Adipose tissue (tissue), 3 donors: ENCODE measurements at regions not wholly inside any gene's neighbourhood (a gene's known extent, or its start where the extent isn't known, plus 50 kb on each side); places are given as distances from the start of the nearest gene placed in this dataset.
"Not testable (repeated sequence)": the region's sequence is repeated elsewhere in the genome, so short reads cannot be mapped to it uniquely, and the experiment has no call there.

Experiments used
- H3K27ac ChIP-seq: one replicate; pipeline ENCODE4 v1.5.1; 2013; ENCODE audit warnings: low read depth, low read length
- WGBS, 3 donors: extraction: QIAGEN DNeasy Blood & Tissue Kit; methylation state at CpG; one replicate each; pipeline ENCODE4 v1.1.7; 2013; 5-methylcytosine and 5-hydroxymethylcytosine counted together
- donor health status: healthy with polysubstance abuse.
- donor health status: Bipolar disorder and iron deficiency.
- donor health status: healthy.

DNA sequence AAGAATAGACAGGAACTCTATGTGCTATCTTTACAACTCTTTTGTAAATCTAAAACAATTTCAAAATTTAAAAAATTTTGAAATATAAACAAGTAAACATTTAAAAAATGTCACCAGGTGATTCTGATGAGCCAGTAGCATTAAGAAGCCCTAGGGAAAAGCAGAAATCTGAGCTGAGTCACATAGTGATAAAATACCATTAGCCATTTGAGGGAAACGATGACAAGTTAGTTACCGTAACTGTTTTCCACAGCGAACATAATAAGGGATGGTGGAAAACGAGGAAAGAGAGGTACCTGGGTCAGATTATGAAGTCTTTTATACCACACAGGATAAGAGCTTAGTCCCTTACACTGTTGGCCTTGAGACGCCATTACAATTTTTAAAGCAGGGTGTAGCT is 55.5 kb downstream of the PRR15 start:
- no peak overlapping the region for H3K27ac ChIP-seq
- WGBS, 3 donors, result 92 to 96% (median 94%) methylated on average over 5 of the region's 5 CpGs

DNA sequence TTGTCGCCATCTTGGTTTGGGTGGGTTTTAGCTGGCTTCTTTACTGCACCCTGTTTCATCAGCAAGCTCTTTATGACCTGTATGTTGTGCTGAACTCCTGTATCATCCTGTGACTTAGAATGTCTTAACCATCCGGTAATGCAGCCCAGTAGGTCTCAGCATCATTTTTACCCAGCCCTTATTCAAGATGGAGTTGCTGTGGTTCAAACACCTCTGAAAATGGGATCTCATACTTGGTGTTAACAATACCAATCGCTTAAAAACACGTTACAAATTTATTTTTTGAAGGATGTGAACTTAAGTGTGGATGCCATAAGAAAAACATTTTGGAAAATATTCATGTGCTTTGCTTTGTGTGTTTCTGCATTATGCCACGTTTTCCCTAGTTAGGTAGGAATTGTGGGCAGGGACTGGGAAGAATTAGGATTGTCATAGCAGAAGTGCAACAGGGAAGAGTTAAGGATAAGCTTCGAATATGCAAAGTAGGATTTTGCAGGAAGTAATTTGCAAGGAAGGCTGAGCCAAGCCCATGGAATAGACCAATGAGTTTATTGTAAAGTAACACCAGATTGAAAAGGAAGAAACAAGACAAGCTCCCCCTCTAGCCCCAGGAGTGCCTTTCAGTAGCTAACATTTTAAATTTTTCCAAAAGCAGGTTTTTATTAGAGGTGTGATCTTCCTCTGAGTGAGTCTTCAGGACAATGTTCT is 56.4 kb downstream of the PRR15 start:
- no peak overlapping the region for H3K27ac ChIP-seq
- 70 to 80% (median 70%) methylated on average over 6 of the region's 6 CpGs for WGBS, 3 donors

DNA sequence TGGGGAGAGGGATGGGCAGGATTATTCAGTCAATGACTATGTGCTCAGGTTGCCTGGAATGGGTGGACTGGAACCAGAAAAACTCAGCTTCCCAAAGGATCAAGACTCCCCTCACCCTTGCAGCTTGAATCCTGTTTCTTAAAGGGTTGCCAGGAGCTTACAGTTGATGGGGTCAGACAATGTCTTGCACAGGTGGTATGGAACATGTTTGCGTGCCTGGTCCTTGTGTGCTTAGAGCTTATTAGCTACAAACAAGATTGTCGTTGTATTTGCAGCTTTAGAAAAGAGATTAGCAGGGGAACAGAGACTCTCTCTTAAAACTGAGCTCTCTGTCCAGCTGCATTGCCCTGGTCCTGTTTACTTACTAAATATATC is 56.9 kb downstream of the PRR15 start:
- 76 to 94% (median 86%) methylated on average over 2 of the region's 2 CpGs for WGBS, 3 donors
- no peak overlapping the region for H3K27ac ChIP-seq

DNA sequence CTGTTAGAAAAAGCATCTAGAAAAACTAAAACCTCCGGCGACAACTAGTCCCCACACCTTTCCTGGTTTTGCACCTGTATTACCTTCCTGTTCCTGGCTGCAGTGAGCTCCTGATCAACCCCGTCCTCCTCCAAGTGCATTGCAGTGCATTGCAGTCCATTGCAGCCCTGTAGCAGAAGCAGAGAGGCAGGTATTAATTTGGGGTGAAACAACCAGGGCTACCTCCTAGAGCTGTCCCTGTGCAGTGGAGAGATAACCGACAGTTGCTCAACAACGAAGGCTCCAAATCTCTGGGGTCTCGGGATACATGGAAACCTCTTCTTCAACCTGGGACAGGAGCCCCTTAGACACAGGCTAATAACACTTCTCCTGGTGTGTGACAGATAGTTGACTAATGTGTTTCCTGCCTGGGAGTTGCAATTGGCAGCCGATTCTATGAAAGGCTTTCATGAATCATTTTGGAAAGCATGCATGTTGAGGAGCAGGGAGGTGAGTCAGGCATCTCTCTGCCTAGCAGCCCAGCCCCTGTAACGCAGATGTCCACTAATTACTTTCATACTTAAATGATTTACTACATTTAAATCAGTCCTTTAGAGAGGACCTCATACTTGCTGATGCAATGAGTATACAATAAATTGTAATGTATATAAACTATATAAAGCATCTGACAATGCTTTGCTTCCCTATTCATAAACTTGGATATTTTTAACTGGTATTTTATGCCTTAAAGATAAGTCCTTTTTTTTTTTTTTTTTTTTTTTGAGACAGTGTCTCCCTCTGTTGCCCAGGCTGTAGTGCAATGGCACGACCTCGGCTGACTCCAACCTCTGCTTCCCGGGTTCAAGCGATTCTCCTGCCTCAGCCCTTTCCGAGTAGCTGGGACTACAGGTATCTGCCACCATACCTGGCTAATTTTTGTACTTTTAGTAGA is 59.0 kb downstream of the PRR15 start:
- 72 to 81% (median 80%) methylated on average over 13 of the region's 13 CpGs for WGBS, 3 donors
- no peak overlapping the region for H3K27ac ChIP-seq

DNA sequence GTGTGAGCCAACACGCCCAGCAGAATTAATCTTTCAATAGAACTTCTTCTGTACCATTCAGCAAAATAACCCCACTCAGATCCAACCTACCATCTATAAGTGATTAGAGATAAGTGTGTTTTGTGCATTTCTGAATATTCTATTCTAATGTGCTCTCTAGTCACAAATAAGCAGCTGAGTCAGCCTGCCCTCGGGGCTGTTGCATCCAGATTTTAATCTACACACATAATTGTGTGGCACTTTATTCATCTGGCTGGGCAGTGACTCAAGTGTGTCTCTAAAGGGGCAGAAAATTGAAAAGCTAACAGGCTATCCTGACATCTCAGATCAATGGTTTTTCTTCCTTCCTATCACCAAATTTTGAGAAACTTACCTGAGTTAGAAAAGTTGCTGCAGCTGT is 60.3 kb downstream of the PRR15 start:
- WGBS, 3 donors, result 78 to 85% (median 80%) methylated on average over 2 of the region's 2 CpGs
- H3K27ac ChIP-seq, result no peak overlapping the region

DNA sequence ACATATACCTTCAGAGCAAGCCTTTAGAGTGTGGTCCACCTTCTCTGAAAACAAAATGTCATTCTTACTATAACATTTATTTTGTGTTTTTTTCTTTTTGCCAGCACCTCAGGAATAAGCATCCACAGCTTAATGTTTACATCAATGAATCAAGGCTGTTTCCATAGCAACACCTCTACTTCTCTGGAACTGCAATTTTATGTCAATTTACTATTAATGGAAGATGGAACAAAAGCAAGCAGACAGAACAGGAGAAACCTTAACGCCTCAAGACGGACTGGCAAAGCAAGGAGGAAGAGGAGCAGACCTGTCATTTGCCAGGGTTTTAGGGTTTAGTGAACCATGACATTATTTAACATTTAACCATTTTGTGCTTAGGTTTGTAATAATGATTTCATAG is 63.1 kb downstream of the PRR15 start:
- H3K27ac ChIP-seq, result no peak overlapping the region
- WGBS, 3 donors, result 51 to 79% (median 75%) methylated on average over 2 of the region's 2 CpGs

DNA sequence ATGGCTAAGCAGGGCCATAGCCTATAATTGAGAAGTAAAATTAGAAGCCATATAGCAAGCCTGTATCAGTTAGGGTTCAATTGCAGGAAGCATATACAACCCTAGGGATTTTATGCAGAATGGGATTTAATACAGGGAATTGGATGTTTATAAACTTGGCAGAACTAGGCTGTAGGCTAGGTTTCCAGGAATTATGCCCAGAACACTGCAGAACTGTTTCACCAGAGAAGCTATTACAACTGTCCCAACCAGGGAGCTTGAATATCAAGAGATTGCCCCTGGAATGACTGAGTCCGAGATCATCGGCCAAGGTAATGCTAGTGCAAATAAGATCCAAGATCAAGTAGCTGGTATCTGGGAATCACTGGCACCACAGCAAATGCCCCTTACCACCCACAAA is 64.0 kb downstream of the PRR15 start:
- WGBS, 3 donors, result 70 to 81% (median 75%) methylated on average over 2 of the region's 2 CpGs
- H3K27ac ChIP-seq, result no peak overlapping the region

DNA sequence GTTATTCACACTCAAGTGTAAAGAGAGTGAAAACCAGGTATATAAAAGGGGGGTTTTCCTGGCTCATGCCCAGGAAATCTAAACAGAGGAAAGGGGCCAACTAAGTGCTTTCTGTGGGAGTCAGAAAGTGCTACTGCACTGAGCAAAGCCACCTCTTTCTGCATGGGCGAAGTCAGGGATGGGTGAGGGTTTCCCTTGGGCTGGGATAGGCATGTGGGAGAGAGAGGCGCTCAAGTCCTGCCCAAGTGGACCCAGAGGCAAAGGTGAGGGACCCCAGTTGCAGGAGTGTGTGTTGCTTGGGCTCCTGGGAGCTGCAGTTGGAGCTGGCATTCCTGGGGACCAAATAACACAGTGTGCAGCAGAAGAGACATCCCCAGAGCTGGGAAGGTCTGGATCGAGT is 65.9 kb downstream of the PRR15 start:
- no peak overlapping the region for H3K27ac ChIP-seq
- 91 to 95% (median 93%) methylated on average over 3 of the region's 3 CpGs for WGBS, 3 donors

DNA sequence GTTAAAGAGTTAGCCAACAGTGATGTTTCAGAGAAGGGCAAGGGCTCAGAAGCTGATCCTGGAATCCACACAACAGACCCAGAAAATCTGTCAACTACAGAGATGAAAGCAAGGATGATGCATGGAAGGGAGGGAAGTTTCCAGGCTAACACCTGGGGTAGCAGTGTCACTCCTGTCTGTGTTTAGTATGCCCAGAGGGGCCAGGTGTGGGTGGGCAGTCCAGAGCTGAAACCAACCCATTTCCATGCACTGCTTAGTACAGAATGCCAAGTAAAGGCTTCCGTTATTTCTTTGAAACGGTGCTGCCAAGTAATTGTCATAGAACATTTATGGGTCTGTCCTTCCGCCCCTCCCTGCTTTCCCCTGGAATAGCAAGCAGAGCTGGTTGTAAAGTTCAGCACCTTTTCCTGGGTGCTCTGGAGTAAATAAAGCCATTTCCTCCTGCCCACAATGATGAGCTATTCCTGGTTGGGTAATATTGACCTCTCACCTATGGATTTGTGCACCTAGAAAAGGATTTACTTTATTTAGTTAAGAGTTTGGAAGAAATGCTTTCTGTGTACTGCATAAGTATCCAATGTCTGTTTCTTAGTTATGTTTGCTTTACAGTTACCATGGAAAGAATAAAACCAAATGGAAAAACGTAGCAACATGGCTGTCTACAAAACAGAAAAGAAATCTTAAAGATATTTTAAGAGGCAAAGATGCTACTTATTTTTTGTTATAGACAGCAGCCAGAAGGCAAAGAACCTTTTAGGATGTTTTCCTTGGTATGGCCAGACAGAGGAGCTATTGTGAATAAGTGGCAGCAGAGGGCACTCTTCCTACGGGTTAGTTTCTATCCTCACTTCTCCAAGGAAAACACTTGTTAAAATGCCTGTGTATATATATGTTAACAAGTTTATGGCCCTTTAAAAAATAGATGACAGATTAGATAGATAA is 71.7 kb downstream of the PRR15 start:
- H3K27ac ChIP-seq, result not testable (repeated sequence)
- 20 to 32% (median 23%) methylated on average over 5 of the region's 5 CpGs for WGBS, 3 donors

DNA sequence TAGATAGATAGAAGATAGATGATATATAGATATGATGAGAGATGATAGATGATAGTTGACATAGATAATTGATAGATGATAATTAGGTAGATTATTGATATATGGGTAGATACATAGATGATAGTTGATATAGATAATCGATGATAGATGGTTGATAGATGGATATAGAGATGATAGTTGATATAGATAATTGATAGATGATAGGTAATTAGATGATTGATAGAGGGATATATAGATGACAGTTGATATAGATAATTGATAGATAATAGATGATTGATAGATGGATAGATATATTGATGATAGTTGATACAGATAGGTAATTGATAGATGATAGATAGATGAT is 72.3 kb downstream of the PRR15 start:
- 50 to 85% (median 75%) methylated on average over 1 of the region's 1 CpG for WGBS, 3 donors
- no peak overlapping the region for H3K27ac ChIP-seq

DNA sequence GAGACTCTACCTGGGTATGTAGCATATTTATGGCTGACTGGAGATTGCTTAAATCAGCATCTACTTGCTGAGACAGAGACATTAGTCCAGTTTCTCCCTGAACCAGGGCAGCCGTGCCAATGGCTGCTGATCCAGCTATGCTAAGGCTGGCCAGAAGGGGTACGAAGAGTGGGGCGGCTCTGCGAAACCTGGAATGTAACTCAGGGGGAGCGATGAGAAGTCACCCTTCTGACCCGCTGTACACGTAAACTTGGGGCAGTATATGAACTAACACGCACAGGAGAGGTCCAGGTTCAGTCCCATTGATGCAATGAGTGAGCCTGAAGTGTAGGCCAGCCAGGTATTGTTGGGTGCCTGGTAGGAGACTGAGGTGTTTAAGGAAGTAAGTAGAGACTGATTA is 73.7 kb downstream of the PRR15 start:
- WGBS, 3 donors, result 97 to 99% (median 98%) methylated on average over 8 of the region's 8 CpGs
- no peak overlapping the region for H3K27ac ChIP-seq

DNA sequence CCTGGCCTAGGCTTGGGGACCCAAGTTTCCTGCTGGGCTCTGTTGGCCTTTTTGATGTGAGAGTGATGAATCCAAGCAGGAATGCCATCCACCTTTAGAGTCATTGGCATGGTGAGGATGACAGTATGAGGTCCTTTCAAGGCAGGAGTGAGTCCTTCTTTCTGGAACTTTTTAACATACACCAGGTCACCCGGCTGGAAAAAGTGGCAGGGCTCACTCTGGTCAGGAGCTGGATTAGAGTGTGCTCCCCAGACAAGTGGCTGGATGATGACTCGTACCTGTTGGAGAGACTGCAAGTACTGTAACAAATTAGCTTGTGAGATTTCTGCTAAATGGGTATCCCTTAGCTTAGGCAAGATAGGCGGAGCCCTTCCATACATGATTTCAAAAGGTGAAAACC is 75.2 kb downstream of the PRR15 start:
- 92 to 96% (median 94%) methylated on average over 3 of the region's 3 CpGs for WGBS, 3 donors

DNA sequence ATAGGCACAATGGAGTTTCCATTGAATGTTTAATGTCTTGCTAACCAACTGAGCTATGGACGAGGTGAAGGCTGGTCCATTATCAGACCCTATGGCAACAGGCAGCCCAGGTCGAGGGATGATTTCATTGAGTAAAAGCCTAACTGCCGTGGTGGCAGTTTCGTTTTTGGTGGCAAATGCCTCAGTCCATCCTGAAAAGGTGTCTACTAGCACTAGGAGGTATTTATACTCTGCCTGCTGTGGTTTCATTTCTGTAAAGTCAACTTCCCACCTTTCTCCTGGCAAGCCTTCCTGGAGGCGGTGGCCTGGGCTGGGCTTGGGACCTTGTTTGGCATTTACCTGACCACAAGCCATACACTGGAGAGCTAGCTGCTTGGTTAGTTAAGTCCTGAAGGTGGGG is 75.8 kb downstream of the PRR15 start:
- H3K27ac ChIP-seq, result no peak overlapping the region
- WGBS, 3 donors, result 84 to 92% (median 87%) methylated on average over 5 of the region's 5 CpGs

More for the DNA sequence above, 75.2 kb downstream of the PRR15 start:
- not testable (repeated sequence) for H3K27ac ChIP-seq

DNA sequence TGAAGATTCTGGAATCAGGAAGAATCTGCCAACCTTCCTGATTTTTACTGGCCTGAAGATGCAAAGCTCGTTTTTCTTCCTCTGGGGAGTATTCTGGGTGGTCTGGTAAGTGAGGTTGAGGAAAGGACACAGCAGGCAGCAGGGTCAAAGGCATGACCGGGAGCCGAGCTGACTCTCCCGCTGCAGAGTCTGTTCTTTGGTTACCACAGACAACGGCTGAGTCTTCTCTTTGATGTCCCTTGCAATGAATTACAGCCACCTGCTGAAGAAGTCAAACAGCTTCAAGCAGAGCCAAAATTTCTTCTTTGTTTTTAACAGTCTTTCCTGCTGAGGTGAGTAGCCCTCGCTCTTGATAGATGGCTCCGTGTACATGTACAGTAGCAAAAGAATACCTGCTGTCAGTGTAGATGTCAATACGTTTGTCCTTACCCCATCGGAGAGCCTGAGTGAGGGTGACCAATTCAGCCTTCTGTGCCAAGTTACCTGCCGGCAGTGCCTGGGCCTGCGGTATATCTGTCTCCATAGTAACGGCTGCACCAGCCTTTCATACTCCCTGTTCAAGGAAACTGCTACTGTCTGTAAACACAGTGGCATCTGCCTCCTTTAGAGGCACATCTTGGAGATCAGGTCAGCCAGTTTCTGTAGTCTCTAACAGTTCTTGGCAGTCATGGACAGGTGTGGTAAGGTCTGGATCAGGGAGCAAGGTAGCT is 76.4 kb downstream of the PRR15 start:
- 69 to 83% (median 81%) methylated on average over 12 of the region's 12 CpGs for WGBS, 3 donors

DNA sequence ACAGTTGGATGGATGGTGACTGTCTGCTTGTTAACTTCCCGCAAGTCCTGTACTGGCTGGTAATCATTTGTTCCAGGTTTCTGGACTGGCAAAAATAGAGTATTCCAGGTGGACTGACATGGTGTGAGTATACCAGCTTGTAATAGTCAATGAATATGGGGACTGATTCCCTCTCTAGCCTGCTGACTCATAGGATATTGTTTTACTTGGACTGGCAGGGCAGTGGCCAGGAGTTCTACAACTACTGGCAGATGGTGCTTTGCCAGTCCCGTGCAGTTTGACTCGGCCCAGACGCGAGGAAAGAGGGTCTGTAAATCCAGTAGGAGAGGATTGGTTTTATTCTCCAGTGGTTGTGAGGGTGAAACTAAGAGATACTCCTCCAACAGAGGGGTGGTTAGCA is 78.0 kb downstream of the PRR15 start:
- WGBS, 3 donors, result 93 to 95% (median 95%) methylated on average over 5 of the region's 5 CpGs
- H3K27ac ChIP-seq, result no peak overlapping the region

More for the DNA sequence above, 76.4 kb downstream of the PRR15 start:
- no peak overlapping the region for H3K27ac ChIP-seq

DNA sequence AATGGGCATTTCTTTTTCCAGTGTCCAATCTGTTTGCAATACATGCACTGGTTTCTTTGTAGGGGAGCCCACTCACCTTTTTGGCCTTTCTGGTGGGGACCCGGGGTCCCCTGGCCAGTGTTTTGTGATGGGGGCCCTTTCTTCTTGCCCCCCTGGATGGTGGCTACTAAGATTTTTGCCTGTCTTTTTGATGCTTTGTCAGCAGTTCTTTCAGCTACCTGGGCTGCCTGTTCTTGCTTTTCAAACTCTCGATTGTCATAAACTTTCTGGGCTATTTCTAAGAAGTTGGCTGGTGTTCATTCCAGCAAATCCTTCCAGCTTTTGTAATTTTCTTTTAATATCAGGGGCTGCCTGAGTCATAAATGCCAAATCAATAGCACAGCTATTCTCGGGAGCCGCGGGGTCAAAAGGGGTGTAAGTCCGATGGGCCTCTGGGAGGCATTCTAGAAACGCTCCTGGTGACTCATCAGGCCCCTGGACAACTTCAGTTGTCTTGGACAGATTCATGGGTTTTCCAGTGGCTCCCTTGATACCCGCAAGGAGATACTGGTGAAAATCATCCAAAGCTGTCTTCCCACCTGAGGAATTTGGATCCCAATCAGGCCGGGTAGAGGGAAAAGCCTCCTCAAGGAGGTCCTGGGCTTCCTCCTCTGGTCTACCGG is 79.0 kb downstream of the PRR15 start:
- 76 to 86% (median 80%) methylated on average over 10 of the region's 10 CpGs for WGBS, 3 donors
- no peak overlapping the region for H3K27ac ChIP-seq

DNA sequence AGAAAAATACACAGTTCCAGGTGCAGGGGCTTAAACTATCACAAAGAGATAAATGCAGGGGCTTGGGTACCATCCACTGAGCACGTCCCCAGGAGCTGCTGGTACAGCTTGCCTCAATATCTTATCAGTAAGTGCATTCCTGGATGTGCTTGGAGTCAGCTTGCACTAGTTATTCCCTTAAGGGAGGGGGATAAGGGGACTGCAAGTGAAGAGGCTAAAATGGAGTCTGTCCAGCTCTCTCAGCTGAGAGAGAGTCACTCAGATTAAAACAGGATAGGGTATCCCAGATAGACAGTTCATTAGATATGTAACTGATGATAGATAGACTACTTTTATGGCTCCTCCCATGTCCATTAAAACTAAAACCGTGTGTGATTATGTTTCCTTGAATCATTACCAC is 82.5 kb downstream of the PRR15 start:
- not testable (repeated sequence) for H3K27ac ChIP-seq
- 43 to 51% (median 47%) methylated on average over 2 of the region's 2 CpGs for WGBS, 3 donors
